SK-N-SH (cell line): ENCODE measurements at regions not wholly inside any gene's neighbourhood (a gene's known extent, or its start where the extent isn't known, plus 50 kb on each side); places are given as distances from the start of the nearest gene placed in this dataset.

Experiments used
- CTCF ChIA-PET: fragments of 300-600, 350-600 bp; formaldehyde crosslinking; extraction: SDS; loops from one replicate; lab custom pipeline; 2021; lab: Yijun Ruan, JAX
- POLR2A ChIA-PET: fragments of 350-600 bp; sonication (Branson Sonifier 250); formaldehyde crosslinking; extraction: SDS; loops from one replicate; lab custom pipeline; 2020; ENCODE audit warnings: antibody characterized with exemption, inconsistent platforms; lab: Yijun Ruan, JAX
- DNase-seq: peaks from one replicate; pipeline ENCODE4 v3.0.0; 2012
- H2AFZ ChIP-seq: fragments of 200-600 bp; sonication (generic); 2 replicates; pipeline ENCODE4 v1.8.1; 2016; ENCODE audit warnings: antibody characterized with exemption, mild to moderate bottlenecking, low read depth
- H3F3A ChIP-seq: fragments of 200-600 bp; sonication (generic); replicated peaks from 2 replicates; pipeline ENCODE3; 2016; ENCODE audit warnings: antibody characterized with exemption, mild to moderate bottlenecking; ENCODE audit not compliant: insufficient read depth
- H3K27ac ChIP-seq, 2 experiments: fragments of 200-500 bp in 1 of 2; fragments of 200-600 bp in 1 of 2; sonication (Bioruptor generic) in 1 of 2; sonication (generic), shearing (Covaris generic) in 1 of 2; 2 replicates each; pipeline versions ENCODE4 v1.5.1 to v1.6.1; 2014 to 2016; ENCODE audit warnings: low read depth in 2 of 2, inconsistent platforms in 1 of 2, low read length in 1 of 2, mild to moderate bottlenecking in 1 of 2, mixed read lengths in 1 of 2
- H3K27me3 ChIP-seq: fragments of 200-600 bp; sonication (generic), shearing (Covaris generic); 2 replicates; pipeline ENCODE4 v1.6.1; 2016; ENCODE audit warnings: mixed run types; ENCODE audit not compliant: insufficient read depth
- H3K36me3 ChIP-seq, 2 experiments: fragments of 200-500 bp in 1 of 2; fragments of 200-600 bp in 1 of 2; sonication (Bioruptor generic) in 1 of 2; sonication (generic) in 1 of 2; replicated peaks in 1 of 2; 2 replicates each; pipeline versions ENCODE3 to v1.5.1; 2014 to 2016; ENCODE audit warnings: low read length in 1 of 2, mild to moderate bottlenecking in 1 of 2; ENCODE audit not compliant: insufficient read depth in 2 of 2, control insufficient read depth in 1 of 2
- H3K4me1 ChIP-seq, 2 experiments: fragments of 200-500 bp in 1 of 2; fragments of 200-600 bp in 1 of 2; sonication (Bioruptor generic) in 1 of 2; sonication (generic), shearing (Covaris generic) in 1 of 2; 2 replicates each; pipeline versions ENCODE4 v1.5.1 to v1.6.1; 2014 to 2016; ENCODE audit warnings: low read depth in 1 of 2, low read length in 1 of 2, mixed run types in 1 of 2; ENCODE audit not compliant: insufficient read depth in 2 of 2, control insufficient read depth in 1 of 2
- H3K4me2 ChIP-seq: fragments of 200-600 bp; sonication (generic), shearing (Covaris generic); 2 replicates; pipeline ENCODE4 v1.6.1; 2017; ENCODE audit warnings: mixed run types
- H3K4me3 ChIP-seq, 2 experiments: fragments of 200-500 bp in 1 of 2; fragments of 200-600 bp in 1 of 2; sonication (Bioruptor generic) in 1 of 2; sonication (generic), shearing (Covaris generic) in 1 of 2; 2 replicates each; pipeline versions ENCODE4 v1.5.1 to v1.8.1; 2014 to 2016; ENCODE audit warnings: low read depth in 2 of 2, inconsistent platforms in 1 of 2, low read length in 1 of 2, mild to moderate bottlenecking in 1 of 2, mixed read lengths in 1 of 2, moderate library complexity in 1 of 2
- H3K79me2 ChIP-seq: fragments of 200-600 bp; sonication (generic); 2 replicates; pipeline ENCODE4 v1.8.1; 2017; ENCODE audit warnings: mild to moderate bottlenecking; ENCODE audit not compliant: insufficient read depth
- H3K9ac ChIP-seq: fragments of 200-600 bp; sonication (generic); 2 replicates; pipeline ENCODE4 v1.6.1; 2017; ENCODE audit warnings: mixed run types
- H3K9me2 ChIP-seq: fragments of 200-600 bp; sonication (generic); 2 replicates; pipeline ENCODE4 v1.6.1; 2017; ENCODE audit warnings: mixed run types
- H3K9me3 ChIP-seq: fragments of 200-600 bp; sonication (generic); 2 replicates; pipeline ENCODE4 v1.6.1; 2017; ENCODE audit warnings: mixed run types, mild to moderate bottlenecking, moderate library complexity
- H4K20me1 ChIP-seq: fragments of 200-600 bp; sonication (generic); 2 replicates; pipeline ENCODE4 v1.6.1; 2017; ENCODE audit warnings: mild to moderate bottlenecking, mixed run types; ENCODE audit not compliant: insufficient read depth
- CTCF ChIP-seq: fragments of 200-600 bp; sonication (generic); IDR thresholded peaks from 2 replicates; pipeline ENCODE4 v1.6.1; 2017; ENCODE audit warnings: antibody characterized with exemption, mild to moderate bottlenecking, moderate library complexity
- ELF1 ChIP-seq: IDR thresholded peaks from 2 replicates; pipeline ENCODE4 v1.4.0; 2012
- EP300 ChIP-seq, 2 experiments: IDR thresholded peaks; 2 replicates each; pipeline versions ENCODE4 v1.4.0 to v1.6.1; 2012; ENCODE audit warnings: borderline replicate concordance in 1 of 2, low read depth in 1 of 2, low read length in 1 of 2
- EZH2phosphoT487 ChIP-seq: fragments of 200-600 bp; sonication (generic); IDR thresholded peaks from 2 replicates; pipeline ENCODE4 v1.6.1; 2017; ENCODE audit warnings: low read depth, mixed run types, mild to moderate bottlenecking, antibody characterized with exemption, moderate library complexity, borderline replicate concordance
- FOSL2 ChIP-seq: IDR thresholded peaks from 2 replicates; pipeline ENCODE4 v1.4.0; 2012; ENCODE audit warnings: low read depth, mild to moderate bottlenecking, moderate library complexity, borderline replicate concordance
- FOXJ3 ChIP-seq: sonication (generic); formaldehyde crosslinking; IDR thresholded peaks from 2 replicates; pipeline ENCODE4 v1.5.1; 2020; ENCODE audit warnings: mild to moderate bottlenecking, missing genetic modification reagents
- FOXM1 ChIP-seq: IDR thresholded peaks from 2 replicates; pipeline ENCODE4 v1.4.0; 2012; ENCODE audit warnings: low read depth, mild to moderate bottlenecking
- IRF3 ChIP-seq: fragments of 150-350 bp; IDR thresholded peaks from 2 replicates; pipeline ENCODE4 v1.6.1; 2016; ENCODE audit warnings: mild to moderate bottlenecking, low read depth, low read length
- JUND ChIP-seq: IDR thresholded peaks from 2 replicates; pipeline ENCODE4 v1.4.0; 2012
- MAX ChIP-seq: IDR thresholded peaks from 2 replicates; pipeline ENCODE4 v1.4.0; 2012; ENCODE audit warnings: low read depth
- MEF2A ChIP-seq: IDR thresholded peaks from 2 replicates; pipeline ENCODE4 v1.4.0; 2012; ENCODE audit warnings: low read depth, borderline replicate concordance
- PBX3 ChIP-seq: IDR thresholded peaks from 2 replicates; pipeline ENCODE4; 2012
- POLR2AphosphoS5 ChIP-seq: IDR thresholded peaks from 2 replicates; pipeline ENCODE4 v1.6.1; 2012; ENCODE audit warnings: low read depth, low read length
- REST ChIP-seq: IDR thresholded peaks from 2 replicates; pipeline ENCODE4 v1.6.1; 2012; ENCODE audit warnings: mild to moderate bottlenecking, low read depth, low read length, moderate library complexity
- RFX5 ChIP-seq: IDR thresholded peaks from 2 replicates; pipeline ENCODE4 v1.6.1; 2012; ENCODE audit warnings: mild to moderate bottlenecking, improper control_type of control experiment, low read length
- SIN3A ChIP-seq: IDR thresholded peaks from 2 replicates; pipeline ENCODE4 v1.6.1; 2012; ENCODE audit warnings: low read depth, mild to moderate bottlenecking, low read length, moderate library complexity, borderline replicate concordance
- TAF1 ChIP-seq: IDR thresholded peaks from 2 replicates; pipeline ENCODE4 v1.6.1; 2012; ENCODE audit warnings: low read depth, mild to moderate bottlenecking, low read length, moderate library complexity, borderline replicate concordance
- TEAD4 ChIP-seq: IDR thresholded peaks from 2 replicates; pipeline ENCODE4 v1.4.0; 2012; ENCODE audit warnings: mild to moderate bottlenecking, borderline replicate concordance; ENCODE audit not compliant: insufficient read depth
- USF1 ChIP-seq: IDR thresholded peaks from 2 replicates; pipeline ENCODE4 v1.4.0; 2012; ENCODE audit warnings: low read depth, borderline replicate concordance
- YY1 ChIP-seq: IDR thresholded peaks from 2 replicates; pipeline ENCODE4 v1.4.0; 2012; ENCODE audit warnings: low read depth, mild to moderate bottlenecking
- WGBS: methylation state at CpG from one replicate; pipeline ENCODE4 v1.1.6; 2017; ENCODE audit warnings: low lambda C conversion rate; 5-methylcytosine and 5-hydroxymethylcytosine counted together

GRCh38 chr2:12948231-12948960 lies 231.7 kb downstream of the TRIB2 start:
- H3K9me2 ChIP-seq = no peaks in the 10 kb centered on the region
- H3K79me2 ChIP-seq = no peaks in the 10 kb centered on the region
- no peaks in the 10 kb centered on the region for H3K27me3 ChIP-seq
- peak overlapping the region; percentile 1; the same call in 1 of the 2 replicates for H2AFZ ChIP-seq
- ChIA-PET POLR2A (interaction anchor here (0.9 to 2.5 kb wide), 16 partner anchors 13 to 1119 kb away, joined by 3 to 16 read pairs (median 6); partner anchors contain the start of gene TRIB2), CTCF (interaction anchor here (0.6 to 4.9 kb wide), 19 partner anchors 14 to 1119 kb away, joined by 3 to 56 read pairs (median 5); partner anchors contain the start of gene TRIB2)
- H3K9ac ChIP-seq = peak overlapping the region; percentile 15; the same call in 1 of the 2 replicates
- H3K4me3 ChIP-seq = peak overlapping the region in 1 of 2 experiments; percentile 13; a peak in 1 of 4 replicates
- WGBS = 25% methylated on average over 9 of the region's 9 CpGs
- peak; percentile 69 for DNase-seq
- H3K4me1 ChIP-seq = peaks cover 32 to 37% of the 10 kb centered on the region in 2 experiments
- peak overlapping the region; percentile 54 for H3K4me2 ChIP-seq
- H4K20me1 ChIP-seq = no peaks in the 10 kb centered on the region
- H3F3A ChIP-seq = peaks cover 28% of the 10 kb centered on the region
- H3K9me3 ChIP-seq = no peaks in the 10 kb centered on the region
- peak overlapping the region; percentile 59 to 100 for H3K27ac ChIP-seq
- no peaks in the 10 kb centered on the region for H3K36me3 ChIP-seq
- TF ChIP-seq CTCF (no peak), REST (0 out of 2 replicates have a peak, but pooled peaks have one; percentile 6), YY1 (no peak), USF1 (no peak), POLR2AphosphoS5 (peak; percentile 87), FOSL2 (peak; percentile 38; the same call in 1 of the 2 replicates), TAF1 (0 out of 2 replicates have a peak, but pooled peaks have one; percentile 27), JUND (peak; percentile 80), SIN3A (no peak; the same call in 1 of the 2 replicates), FOXJ3 (CRISPR knock-in tag) (peak; percentile 90), RFX5 (no peak), FOXM1 (0 out of 2 replicates have a peak, but pooled peaks have one; percentile 55), IRF3 (no peak), MAX (peak; percentile 67), ELF1 (0 out of 2 replicates have a peak, but pooled peaks have one; percentile 30), EZH2phosphoT487 (no peak), TEAD4 (peak; percentile 83), MEF2A (0 out of 2 replicates have a peak, but pooled peaks have one; percentile 23), EP300 (IDR thresholded peaks at IDR 0.05; ENCODE audit: borderline replicate concordance in 1 of 2, low read depth in 1 of 2, low read length in 1 of 2) (peak; percentile 94 to 95), PBX3 (peak; percentile 92)
